GM21717 (cell line): ENCODE measurements at regions not wholly inside any gene's neighbourhood (a gene's known extent, or its start where the extent isn't known, plus 50 kb on each side); places are given as distances from the start of the nearest gene placed in this dataset.

ENCODE experiments used
- ATAC-seq: cut with Tn5 transposase; IDR thresholded peaks from one replicate; pipeline ENCODE4 v1.9.1; 2021; ENCODE audit warnings: mild to moderate bottlenecking, moderate library complexity; ENCODE audit not compliant: unreplicated experiment

- no peak for ATAC-seq
These were observed 148.5 kb upstream of the MRPS30 start for GRCh38 chr5:44660251-44660650.

- no peak for ATAC-seq
These were observed 149.4 kb upstream of the MRPS30 start for GRCh38 chr5:44659334-44659733.

GRCh38 chr5:44652674-44653073, 156.1 kb upstream of the MRPS30 start:
- no peak for ATAC-seq

GRCh38 chr5:44646016-44646415, 162.7 kb upstream of the MRPS30 start:
- no peak for ATAC-seq

- no peak for ATAC-seq
These were observed 163.2 kb upstream of the MRPS30 start for GRCh38 chr5:44645502-44645901.

GRCh38 chr5:44644628-44645027, 164.1 kb upstream of the MRPS30 start:
- no peak for ATAC-seq

- ATAC-seq, result no peak
These were observed 166.9 kb upstream of the MRPS30 start for GRCh38 chr5:44641820-44642219.

GRCh38 chr5:44640945-44641456, 167.7 kb upstream of the MRPS30 start:
- no peak for ATAC-seq

- no peak for ATAC-seq
These were observed 170.6 kb upstream of the MRPS30 start for GRCh38 chr5:44637916-44638869.

GRCh38 chr5:44632344-44632743, 176.4 kb upstream of the MRPS30 start:
- ATAC-seq, result no peak

- ATAC-seq, result no peak
These were observed 181.9 kb upstream of the MRPS30 start for GRCh38 chr5:44626846-44627245.

- no peak for ATAC-seq
These were observed 186.4 kb upstream of the MRPS30 start for GRCh38 chr5:44622331-44622730.

GRCh38 chr5:44619875-44620610, 188.7 kb upstream of the MRPS30 start:
- ATAC-seq, result no peak

- no peak for ATAC-seq
These were observed 193.9 kb upstream of the MRPS30 start for GRCh38 chr5:44614845-44615244.

GRCh38 chr5:44613936-44614335, 194.8 kb upstream of the MRPS30 start:
- no peak for ATAC-seq

- no peak for ATAC-seq
These were observed 202.8 kb upstream of the MRPS30 start for GRCh38 chr5:44605926-44606325.

GRCh38 chr5:44603496-44604272, 205.1 kb upstream of the MRPS30 start:
- ATAC-seq, result no peak

GRCh38 chr5:44574678-44575077, 185.5 kb upstream of the FGF10 start:
- no peak for ATAC-seq

- ATAC-seq, result no peak
These were observed 179.3 kb upstream of the FGF10 start for GRCh38 chr5:44568519-44568918.

GRCh38 chr5:44565902-44566301, 176.7 kb upstream of the FGF10 start:
- no peak for ATAC-seq

GRCh38 chr5:44565360-44565759, 176.1 kb upstream of the FGF10 start:
- ATAC-seq, result no peak
